HCT116 (cell line): ENCODE measurements at regions not wholly inside any gene's neighbourhood (a gene's known extent, or its start where the extent isn't known, plus 50 kb on each side); places are given as distances from the start of the nearest gene placed in this dataset.

Experiments
- ATAC-seq: fragments of 200-7000 bp; cut with Tn5 transposase; 2 replicates; pipeline ENCODE4 v1.9.1; 2020; ENCODE audit warnings: mild to moderate bottlenecking, moderate library complexity
- BruUV-seq: library from RNA; stranded (reverse); fragments of 400-500 nt; replicated peaks from 2 replicates; lab custom pipeline; 2021; lab: Mats Ljungman, UMichigan
- CTCF ChIA-PET: fragments of 300-600 bp; sonication (Branson Sonifier 250); formaldehyde crosslinking; loops from one replicate; lab custom pipeline; 2021; ENCODE audit warnings: antibody characterized with exemption; lab: Charles Lee
- POLR2A ChIA-PET: fragments of 300-600, 350-600 bp; sonication (Branson Sonifier 250); formaldehyde crosslinking; loops from one replicate; lab custom pipeline; 2021; ENCODE audit warnings: antibody characterized with exemption; lab: Charles Lee
- RAD21 ChIA-PET, 2 experiments: fragments of 300-600 bp; sonication (Branson Sonifier 250); formaldehyde crosslinking; loops; one replicate each; lab custom pipeline; 2023; ENCODE audit warnings: low total read pairs in 2 of 2; ENCODE audit not compliant: uncharacterized antibody in 2 of 2, unreplicated experiment in 2 of 2, low non-redundant PET in 1 of 2; lab: Charles Lee
- DNase-seq: peaks from one replicate; pipeline ENCODE4 v3.0.0-alpha.2; 2010; ENCODE audit warnings: low read depth, low spot score
- H2AFZ ChIP-seq: fragments of 200-600 bp; shearing (Covaris generic), sonication (generic); 2 replicates; pipeline ENCODE4 v1.6.1; 2017; ENCODE audit warnings: low read depth, mixed run types, mixed read lengths, antibody characterized with exemption, low read length; ENCODE audit not compliant: poor library complexity, severe bottlenecking
- H3K27ac ChIP-seq: 2 replicates; pipeline ENCODE4 v1.5.1; 2012; ENCODE audit warnings: low read depth, low read length
- H3K27me3 ChIP-seq: fragments of 200-600 bp; sonication (generic); 2 replicates; pipeline ENCODE4 v1.6.1; 2016; ENCODE audit warnings: mixed run types, low read length, mixed read lengths; ENCODE audit not compliant: insufficient read depth
- H3K36me3 ChIP-seq, 2 experiments: fragments of 200-500 bp in 1 of 2; fragments of 200-600 bp in 1 of 2; sonication (Bioruptor generic) in 1 of 2; sonication (generic) in 1 of 2; 2 replicates each; pipeline versions ENCODE4 v1.5.1 to v1.6.1; 2014 to 2016; ENCODE audit warnings: low read length in 2 of 2, inconsistent platforms in 1 of 2, mixed read lengths in 1 of 2, mixed run types in 1 of 2; ENCODE audit not compliant: insufficient read depth in 2 of 2, control insufficient read depth in 1 of 2
- H3K4me1 ChIP-seq, 2 experiments: fragments of 200-600 bp in 1 of 2; sonication (generic) in 1 of 2; 2 replicates each; pipeline versions ENCODE4 v1.5.1 to v1.6.1; 2012 to 2017; ENCODE audit warnings: low read length in 2 of 2, inconsistent platforms in 1 of 2, mild to moderate bottlenecking in 1 of 2, mixed read lengths in 1 of 2, mixed run types in 1 of 2, moderate library complexity in 1 of 2; ENCODE audit not compliant: insufficient read depth in 2 of 2, control insufficient read depth in 1 of 2
- H3K4me2 ChIP-seq: fragments of 200-600 bp; sonication (generic); 2 replicates; pipeline ENCODE4 v1.6.1; 2017; ENCODE audit warnings: mixed run types, low read length, mixed read lengths
- H3K4me3 ChIP-seq, 2 experiments: fragments of 200-600 bp in 1 of 2; sonication (generic) in 1 of 2; replicated peaks in 1 of 2; 2 replicates each; pipeline ENCODE4 v1.5.1; 2011 to 2016; ENCODE audit warnings: low read length in 2 of 2, control low read depth in 1 of 2, low read depth in 1 of 2, mild to moderate bottlenecking in 1 of 2, mixed read lengths in 1 of 2, mixed run types in 1 of 2
- H3K79me2 ChIP-seq: fragments of 200-600 bp; sonication (generic); 2 replicates; pipeline ENCODE4 v1.6.1; 2017; ENCODE audit warnings: mild to moderate bottlenecking, mixed run types, low read length, moderate library complexity, mixed read lengths; ENCODE audit not compliant: insufficient read depth
- H3K9ac ChIP-seq: fragments of 200-600 bp; sonication (generic); 2 replicates; pipeline ENCODE4 v1.6.1; 2016; ENCODE audit warnings: low read length, mixed read lengths
- H3K9me2 ChIP-seq: fragments of 200-600 bp; sonication (generic), shearing (Covaris generic); 2 replicates; pipeline ENCODE4 v1.6.1; 2017; ENCODE audit warnings: mixed run types, mild to moderate bottlenecking, moderate library complexity; ENCODE audit not compliant: insufficient read depth
- H3K9me3 ChIP-seq, 2 experiments: fragments of 200-500 bp in 1 of 2; fragments of 200-600 bp in 1 of 2; sonication (Bioruptor generic) in 1 of 2; sonication (generic) in 1 of 2; 2 replicates each; pipeline ENCODE4 v1.6.1; 2014 to 2017; ENCODE audit warnings: low read length in 2 of 2, mixed read lengths in 2 of 2, inconsistent platforms in 1 of 2, low read depth in 1 of 2, mild to moderate bottlenecking in 1 of 2, mixed run types in 1 of 2, moderate library complexity in 1 of 2; ENCODE audit not compliant: control insufficient read depth in 1 of 2, insufficient read depth in 1 of 2
- H4K20me1 ChIP-seq: fragments of 200-600 bp; sonication (generic), shearing (Covaris generic); 2 replicates; pipeline ENCODE4 v1.6.1; 2017; ENCODE audit warnings: mixed run types, mild to moderate bottlenecking, moderate library complexity; ENCODE audit not compliant: insufficient read depth
- ATF3 ChIP-seq: IDR thresholded peaks from 2 replicates; pipeline ENCODE4 v1.6.1; 2012
- CBX3 ChIP-seq: IDR thresholded peaks from 2 replicates; pipeline ENCODE4 v1.6.1; 2012; ENCODE audit warnings: low read depth
- CTCF ChIP-seq, 3 experiments: fragments of 200-600 bp in 1 of 3; sonication (generic) in 1 of 3; IDR thresholded peaks in 2 of 3; conservative IDR thresholded peaks in 1 of 3; 2 replicates each; pipeline ENCODE4 v1.5.1; 2012 to 2017; ENCODE audit warnings: low read depth in 2 of 3, low read length in 2 of 3, antibody characterized with exemption in 1 of 3, borderline replicate concordance in 1 of 3, control low read depth in 1 of 3, mild to moderate bottlenecking in 1 of 3, mixed read lengths in 1 of 3, mixed run types in 1 of 3, moderate library complexity in 1 of 3; ENCODE audit not compliant: insufficient read depth in 1 of 3
- ELF1 ChIP-seq: IDR thresholded peaks from 2 replicates; pipeline ENCODE4 v1.6.1; 2012; ENCODE audit warnings: low read depth, borderline replicate concordance
- EZH2phosphoT487 ChIP-seq: fragments of 200-600 bp; IDR thresholded peaks from 2 replicates; pipeline ENCODE4 v1.6.1; 2018; ENCODE audit warnings: antibody characterized with exemption, borderline replicate concordance
- FOSL1 ChIP-seq: IDR thresholded peaks from 2 replicates; pipeline ENCODE4 v1.6.1; 2012; ENCODE audit warnings: low read depth
- POLR2AphosphoS5 ChIP-seq: IDR thresholded peaks from 2 replicates; pipeline ENCODE4 v1.6.1; 2011; ENCODE audit warnings: mild to moderate bottlenecking, low read depth, low read length, moderate library complexity
- RAD21 ChIP-seq: IDR thresholded peaks from 2 replicates; pipeline ENCODE4 v1.6.1; 2012; ENCODE audit warnings: low read depth, mild to moderate bottlenecking
- SP1 ChIP-seq: IDR thresholded peaks from 2 replicates; pipeline ENCODE4 v1.6.1; 2012; ENCODE audit warnings: low read depth
- SRF ChIP-seq: IDR thresholded peaks from 2 replicates; pipeline ENCODE4 v1.6.1; 2012; ENCODE audit warnings: low read depth
- ZFX ChIP-seq: fragments of 450-650 bp; IDR thresholded peaks from 2 replicates; pipeline ENCODE4 v1.6.1; 2017
- intact Hi-C: fragments of 100-400 bp; cut with micrococcal nuclease; formaldehyde crosslinking; loops from 2 replicates; pipeline ENCODE4 v1.10.0; 2022
- TF ChIP-seq, protein P1 (sequence below): IDR thresholded peaks from 2 replicates; pipeline ENCODE4 v1.6.1; 2012

- H3K4me1 ChIP-seq, result no peaks in the 10 kb centered on the region
- intact Hi-C loops, result no loop called here
- H3K9ac ChIP-seq, result no peak overlapping the region
- TF ChIP-seq ATF3 (no peak), SP1 (no peak)
- DNase-seq, result no peak
- H4K20me1 ChIP-seq, result no peaks in the 10 kb centered on the region
- H3K9me3 ChIP-seq, result no peaks in the 10 kb centered on the region
- BruUV-seq, result no TSS peak
- ChIA-PET CTCF (no interaction called here), POLR2A (no interaction called here), RAD21 (no interaction called here)
- H3K36me3 ChIP-seq, result no peaks in the 10 kb centered on the region
- no peak overlapping the region for H3K4me3 ChIP-seq
- no peaks in the 10 kb centered on the region for H3K79me2 ChIP-seq
- H3K4me2 ChIP-seq, result no peak overlapping the region
- ATAC-seq, result no peak
- no peak overlapping the region for H3K27ac ChIP-seq
- no peak overlapping the region for H2AFZ ChIP-seq
- H3K9me2 ChIP-seq, result no peaks in the 10 kb centered on the region
- H3K27me3 ChIP-seq, result no peaks in the 10 kb centered on the region
These were observed 381.9 kb downstream of the SETD4 start for GRCh38 chr21:35678393-35678792.

GRCh38 chr21:35677298-35677841, 383.0 kb downstream of the SETD4 start:
- Histone ChIP-seq H3K27ac (no peak overlapping the region), H3K9me3 (no peaks in the 10 kb centered on the region), H3K79me2 (no peaks in the 10 kb centered on the region), H4K20me1 (no peaks in the 10 kb centered on the region), H3K36me3 (no peaks in the 10 kb centered on the region), H2AFZ (no peak overlapping the region)
- intact Hi-C loops, result no loop called here
- CTCF ChIA-PET, result no interaction called here
- POLR2A ChIA-PET, result no interaction called here
- TF ChIP-seq FOSL1 (no peak), RAD21 (no peak), POLR2AphosphoS5 (no peak), ELF1 (no peak), CBX3 (no peak), EZH2phosphoT487 (no peak), SRF (no peak), ZFX (no peak), CTCF (IDR thresholded peaks at IDR 0.05 in 2 of 3, conservative IDR thresholded peaks at IDR 0.05 in 1 of 3; ENCODE audit: borderline replicate concordance in 1 of 3, insufficient read depth in 1 of 3, low read depth in 2 of 3, low read length in 2 of 3) (no peak), SP1 (no peak)
- TF ChIP-seq, protein P1, sequence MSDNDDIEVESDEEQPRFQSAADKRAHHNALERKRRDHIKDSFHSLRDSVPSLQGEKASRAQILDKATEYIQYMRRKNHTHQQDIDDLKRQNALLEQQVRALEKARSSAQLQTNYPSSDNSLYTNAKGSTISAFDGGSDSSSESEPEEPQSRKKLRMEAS, result no peak
- TF ChIP-seq, all 23 proteins: peak for 0
- RAD21 ChIA-PET, result no interaction called here
- H3K4me1 ChIP-seq, result no peaks in the 10 kb centered on the region
- no peak overlapping the region for H3K4me2 ChIP-seq
- ATAC-seq (no peak), DNase-seq (no peak)
- H3K4me3 ChIP-seq, result no peak overlapping the region
- no peak overlapping the region for H3K9ac ChIP-seq
- no peaks in the 10 kb centered on the region for H3K9me2 ChIP-seq
- BruUV-seq, result no TSS peak
- H3K27me3 ChIP-seq, result no peaks in the 10 kb centered on the region
